ENCODE measurements at regions not wholly inside any gene's neighbourhood (a gene's known extent, or its start where the extent isn't known, plus 50 kb on each side); places are given as distances from the start of the nearest gene placed in this dataset.

DNA sequence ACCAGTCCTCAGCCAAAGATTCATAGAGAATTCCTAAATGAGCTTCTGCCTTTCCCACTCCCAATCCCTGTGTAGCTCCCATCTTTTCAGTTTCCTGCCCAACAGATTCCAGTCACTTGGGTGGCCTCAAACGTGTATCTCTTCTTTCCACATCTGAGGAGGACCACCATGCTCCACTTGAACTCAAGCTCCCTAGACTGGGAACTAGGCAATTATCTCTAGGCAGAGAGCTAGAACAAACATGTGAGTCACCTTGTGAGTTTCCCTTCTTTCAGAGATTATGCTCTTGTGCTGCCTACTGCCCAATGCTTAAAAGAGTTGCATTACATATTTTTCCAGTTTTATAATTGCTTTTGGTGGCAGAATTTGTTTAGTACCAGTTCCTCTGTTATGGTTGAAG, 178.0 kb downstream of the MDFIC start:
- no peak overlapping the region for H3K18ac ChIP-seq (ENCODE audit: extremely low read depth, low read length)
- ChIA-PET POLR2A (ENCODE audit: partially characterized antibody) (no interaction called here), CTCF (ENCODE audit: partially characterized antibody) (interaction anchor here (1.1 to 1.8 kb wide), 2 partner anchors 11 to 234 kb away, joined by 3 to 6 read pairs; no protein-coding TSS in a partner anchor)
- no peaks in the 10 kb centered on the region for H3K23me2 ChIP-seq (ENCODE audit: low read depth, low read length)
- no peak overlapping the region for H3K4ac ChIP-seq (replicated peaks; ENCODE audit: insufficient read length, low read depth, low read length)
- H3K36me3 ChIP-seq (ENCODE audit: control insufficient read depth in 2 of 4, insufficient read depth in 4 of 4, low read length in 3 of 4) = no peaks in the 10 kb centered on the region
- no peaks in the 10 kb centered on the region for H3K27me3 ChIP-seq (replicated peaks in 1 of 4; ENCODE audit: control insufficient read depth in 3 of 4, extremely low read depth in 1 of 4, insufficient read depth in 3 of 4, low read length in 3 of 4)
- H3K27ac ChIP-seq (ENCODE audit: low read depth, low read length) = no peak overlapping the region
- no peaks in the 10 kb centered on the region for H3K79me1 ChIP-seq (ENCODE audit: low read depth, low read length)
- no peak overlapping the region for H2AFZ ChIP-seq (ENCODE audit: low read length)
- no peak overlapping the region for H3K4me2 ChIP-seq (ENCODE audit: insufficient read depth in 1 of 2, low read depth in 2 of 2, low read length in 2 of 2)
- no peak overlapping the region for H2AK5ac ChIP-seq (ENCODE audit: low read depth, low read length)
- H4K5ac ChIP-seq (ENCODE audit: insufficient read length, low read depth, low read length) = no peak overlapping the region
- peak overlapping the region; percentile 53; the same call in 1 of the 2 replicates for H2BK5ac ChIP-seq (ENCODE audit: low read depth, low read length)
- H4K91ac ChIP-seq (replicated peaks; ENCODE audit: insufficient read length, low read length) = no peak overlapping the region
- H3K79me2 ChIP-seq (ENCODE audit: control insufficient read depth in 1 of 2, insufficient read depth in 2 of 2, low read length in 2 of 2) = no peaks in the 10 kb centered on the region
- no peak overlapping the region for H2BK15ac ChIP-seq (ENCODE audit: low read length)
- no peak overlapping the region for H3K56ac ChIP-seq (replicated peaks; ENCODE audit: insufficient read length, low read depth, low read length)
- no peak overlapping the region for H3K9ac ChIP-seq (replicated peaks in 1 of 4; ENCODE audit: extremely low read depth in 1 of 4, low read depth in 3 of 4, low read length in 3 of 4)
- 89% methylated on average over 1 of the region's 1 CpG; no CpG with 5 or more reads in 1 of the 2 experiments for WGBS, 2 experiments (ENCODE audit: extremely low coverage in 1 of 2, insufficient coverage in 1 of 2, insufficient read length in 1 of 2, insufficient replicate concordance in 2 of 2, low coverage in 1 of 2, low lambda C conversion rate in 2 of 2, missing lambda C conversion rate in 1 of 2)
- no peak overlapping the region for H3K23ac ChIP-seq (ENCODE audit: insufficient read length)
- H3K14ac ChIP-seq (ENCODE audit: insufficient read length) = no peak overlapping the region
- no peak overlapping the region for H2BK120ac ChIP-seq (replicated peaks; ENCODE audit: low read depth, low read length)
- H3K9me3 ChIP-seq (ENCODE audit: insufficient read depth in 2 of 2, low read depth in 1 of 2, low read length in 1 of 2) = no peaks in the 10 kb centered on the region
- H3K4me1 ChIP-seq (replicated peaks in 1 of 4; ENCODE audit: control insufficient read depth in 3 of 4, insufficient read depth in 4 of 4, low read length in 3 of 4) = peaks cover 0 to 5% (median 2%) of the 10 kb centered on the region in 4 experiments; a peak in 3 of 7 replicates
- H3K4me3 ChIP-seq (ENCODE audit: extremely low read depth in 1 of 4, insufficient read depth in 2 of 4, low read depth in 3 of 4, low read length in 4 of 4) = no peak overlapping the region
- no peak overlapping the region for H2BK20ac ChIP-seq (ENCODE audit: low read length)
- H4K20me1 ChIP-seq (replicated peaks in 1 of 2; ENCODE audit: control insufficient read depth in 1 of 2, insufficient read depth in 2 of 2, low read length in 2 of 2) = no peaks in the 10 kb centered on the region
- no peak overlapping the region for H4K8ac ChIP-seq (ENCODE audit: extremely low read depth, insufficient read depth, low read length)
- no peak overlapping the region for H2BK12ac ChIP-seq (ENCODE audit: low read depth, low read length)
- no peak for DNase-seq (ENCODE audit: low read depth in 1 of 2, low spot score in 2 of 2)
- no peak for FAIRE-seq
- no peak for TF ChIP-seq KDM1A (IDR thresholded peaks at IDR 0.05; ENCODE audit: borderline replicate concordance, low read length)
- TF ChIP-seq, protein P1, sequence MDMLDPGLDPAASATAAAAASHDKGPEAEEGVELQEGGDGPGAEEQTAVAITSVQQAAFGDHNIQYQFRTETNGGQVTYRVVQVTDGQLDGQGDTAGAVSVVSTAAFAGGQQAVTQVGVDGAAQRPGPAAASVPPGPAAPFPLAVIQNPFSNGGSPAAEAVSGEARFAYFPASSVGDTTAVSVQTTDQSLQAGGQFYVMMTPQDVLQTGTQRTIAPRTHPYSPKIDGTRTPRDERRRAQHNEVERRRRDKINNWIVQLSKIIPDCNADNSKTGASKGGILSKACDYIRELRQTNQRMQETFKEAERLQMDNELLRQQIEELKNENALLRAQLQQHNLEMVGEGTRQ (IDR thresholded peaks at IDR 0.05; ENCODE audit: low read length) = no peak
- TF ChIP-seq TAF1 (IDR thresholded peaks at IDR 0.05; ENCODE audit: low read depth, low read length) = no peak
- no peak for TF ChIP-seq BCL11A (IDR thresholded peaks at IDR 0.05; ENCODE audit: low read depth in 2 of 2, low read length in 2 of 2)
- TF ChIP-seq, protein P2, sequence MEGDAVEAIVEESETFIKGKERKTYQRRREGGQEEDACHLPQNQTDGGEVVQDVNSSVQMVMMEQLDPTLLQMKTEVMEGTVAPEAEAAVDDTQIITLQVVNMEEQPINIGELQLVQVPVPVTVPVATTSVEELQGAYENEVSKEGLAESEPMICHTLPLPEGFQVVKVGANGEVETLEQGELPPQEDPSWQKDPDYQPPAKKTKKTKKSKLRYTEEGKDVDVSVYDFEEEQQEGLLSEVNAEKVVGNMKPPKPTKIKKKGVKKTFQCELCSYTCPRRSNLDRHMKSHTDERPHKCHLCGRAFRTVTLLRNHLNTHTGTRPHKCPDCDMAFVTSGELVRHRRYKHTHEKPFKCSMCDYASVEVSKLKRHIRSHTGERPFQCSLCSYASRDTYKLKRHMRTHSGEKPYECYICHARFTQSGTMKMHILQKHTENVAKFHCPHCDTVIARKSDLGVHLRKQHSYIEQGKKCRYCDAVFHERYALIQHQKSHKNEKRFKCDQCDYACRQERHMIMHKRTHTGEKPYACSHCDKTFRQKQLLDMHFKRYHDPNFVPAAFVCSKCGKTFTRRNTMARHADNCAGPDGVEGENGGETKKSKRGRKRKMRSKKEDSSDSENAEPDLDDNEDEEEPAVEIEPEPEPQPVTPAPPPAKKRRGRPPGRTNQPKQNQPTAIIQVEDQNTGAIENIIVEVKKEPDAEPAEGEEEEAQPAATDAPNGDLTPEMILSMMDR (IDR thresholded peaks at IDR 0.05; ENCODE audit: control extremely low read depth in 1 of 3, insufficient read depth in 1 of 3, low read depth in 1 of 3, low read length in 3 of 3) = no peak
- TF ChIP-seq FOSL1 (IDR thresholded peaks at IDR 0.05; ENCODE audit: insufficient read depth, low read depth, low read length) = no peak
- no peak for TF ChIP-seq ASH2L (IDR thresholded peaks at IDR 0.05; ENCODE audit: low read length)
- TF ChIP-seq SUZ12 (IDR thresholded peaks at IDR 0.05; ENCODE audit: low read length) = no peak
- TF ChIP-seq PHF8 (conservative IDR thresholded peaks at IDR 0.05; ENCODE audit: low read depth, low read length) = no peak
- no peak for TF ChIP-seq KDM4A (IDR thresholded peaks at IDR 0.05; ENCODE audit: low read depth, low read length, severe bottlenecking)
- no peak for TF ChIP-seq JUN (IDR thresholded peaks at IDR 0.05; ENCODE audit: low read depth, low read length)
- no peak for TF ChIP-seq CREB1 (IDR thresholded peaks at IDR 0.05)
